ENCODE measurements at regions not wholly inside any gene's neighbourhood (a gene's known extent, or its start where the extent isn't known, plus 50 kb on each side); places are given as distances from the start of the nearest gene placed in this dataset.

GRCh38 chr1:87652176-87652575, 323.5 kb downstream of the LMO4 start:
- H3K36me3 ChIP-seq (ENCODE audit: control insufficient read depth in 5 of 5, insufficient read depth in 5 of 5, low read length in 5 of 5) = no peaks in the 10 kb centered on the region
- no peaks in the 10 kb centered on the region for H3K9me3 ChIP-seq (ENCODE audit: control insufficient read depth in 5 of 5, low read length in 5 of 5)
- no peak overlapping the region for H3K9ac ChIP-seq (ENCODE audit: low read length in 5 of 5)
- no peaks in the 10 kb centered on the region for H3K4me1 ChIP-seq (ENCODE audit: control insufficient read depth in 5 of 5, insufficient read depth in 5 of 5, low read length in 5 of 5)
- no peak overlapping the region for H3K4me3 ChIP-seq (ENCODE audit: low read depth in 1 of 5, low read length in 5 of 5)
- H3K27me3 ChIP-seq (ENCODE audit: control insufficient read depth in 5 of 5, insufficient read depth in 4 of 5, low read length in 5 of 5) = no peaks in the 10 kb centered on the region
- H3K27ac ChIP-seq (ENCODE audit: low read depth, low read length) = no peak overlapping the region

- Histone ChIP-seq H3K27ac (ENCODE audit: low read depth, low read length) (no peak overlapping the region), H3K27me3 (ENCODE audit: control insufficient read depth in 5 of 5, insufficient read depth in 4 of 5, low read length in 5 of 5) (no peaks in the 10 kb centered on the region), H3K4me1 (ENCODE audit: control insufficient read depth in 5 of 5, insufficient read depth in 5 of 5, low read length in 5 of 5) (no peaks in the 10 kb centered on the region), H3K36me3 (ENCODE audit: control insufficient read depth in 5 of 5, insufficient read depth in 5 of 5, low read length in 5 of 5) (no peaks in the 10 kb centered on the region), H3K9ac (ENCODE audit: low read length in 5 of 5) (no peak overlapping the region), H3K4me3 (ENCODE audit: low read depth in 1 of 5, low read length in 5 of 5) (no peak overlapping the region), H3K9me3 (ENCODE audit: control insufficient read depth in 5 of 5, low read length in 5 of 5) (peaks cover 4 to 7% (median 6%) of the 10 kb centered on the region in 5 donors)
Observed at GRCh38 chr1:87665151-87665550, 336.5 kb downstream of the LMO4 start.

- H3K36me3 ChIP-seq (ENCODE audit: control insufficient read depth in 5 of 5, insufficient read depth in 5 of 5, low read length in 5 of 5) = no peaks in the 10 kb centered on the region
- H3K9me3 ChIP-seq (ENCODE audit: control insufficient read depth in 5 of 5, low read length in 5 of 5) = no peaks in the 10 kb centered on the region
- no peak overlapping the region for H3K27ac ChIP-seq (ENCODE audit: low read depth, low read length)
- H3K9ac ChIP-seq (ENCODE audit: low read length in 5 of 5) = no peak overlapping the region
- no peaks in the 10 kb centered on the region for H3K4me1 ChIP-seq (ENCODE audit: control insufficient read depth in 5 of 5, insufficient read depth in 5 of 5, low read length in 5 of 5)
- H3K4me3 ChIP-seq (ENCODE audit: low read depth in 1 of 5, low read length in 5 of 5) = no peak overlapping the region
- H3K27me3 ChIP-seq (ENCODE audit: control insufficient read depth in 5 of 5, insufficient read depth in 4 of 5, low read length in 5 of 5) = no peaks in the 10 kb centered on the region
Observed at GRCh38 chr1:87666681-87667080, 338.0 kb downstream of the LMO4 start.

- H3K36me3 ChIP-seq (ENCODE audit: control insufficient read depth in 5 of 5, insufficient read depth in 5 of 5, low read length in 5 of 5) = no peaks in the 10 kb centered on the region
- H3K9ac ChIP-seq (ENCODE audit: low read length in 5 of 5) = no peak overlapping the region
- no peak overlapping the region for H3K27ac ChIP-seq (ENCODE audit: low read depth, low read length)
- H3K27me3 ChIP-seq (ENCODE audit: control insufficient read depth in 5 of 5, insufficient read depth in 4 of 5, low read length in 5 of 5) = no peaks in the 10 kb centered on the region
- no peak overlapping the region for H3K4me3 ChIP-seq (ENCODE audit: low read depth in 1 of 5, low read length in 5 of 5)
- no peaks in the 10 kb centered on the region for H3K9me3 ChIP-seq (ENCODE audit: control insufficient read depth in 5 of 5, low read length in 5 of 5)
- no peaks in the 10 kb centered on the region for H3K4me1 ChIP-seq (ENCODE audit: control insufficient read depth in 5 of 5, insufficient read depth in 5 of 5, low read length in 5 of 5)
Observed at GRCh38 chr1:87669674-87670073, 341.0 kb downstream of the LMO4 start.

- no peaks in the 10 kb centered on the region for H3K27me3 ChIP-seq (ENCODE audit: control insufficient read depth in 5 of 5, insufficient read depth in 4 of 5, low read length in 5 of 5)
- no peaks in the 10 kb centered on the region for H3K36me3 ChIP-seq (ENCODE audit: control insufficient read depth in 5 of 5, insufficient read depth in 5 of 5, low read length in 5 of 5)
- H3K4me3 ChIP-seq (ENCODE audit: low read depth in 1 of 5, low read length in 5 of 5) = no peak overlapping the region
- no peaks in the 10 kb centered on the region for H3K9me3 ChIP-seq (ENCODE audit: control insufficient read depth in 5 of 5, low read length in 5 of 5)
- no peak overlapping the region for H3K9ac ChIP-seq (ENCODE audit: low read length in 5 of 5)
- no peak overlapping the region for H3K27ac ChIP-seq (ENCODE audit: low read depth, low read length)
- H3K4me1 ChIP-seq (ENCODE audit: control insufficient read depth in 5 of 5, insufficient read depth in 5 of 5, low read length in 5 of 5) = no peaks in the 10 kb centered on the region
Observed at GRCh38 chr1:87673309-87673708, 344.6 kb downstream of the LMO4 start.

GRCh38 chr1:87673748-87674147, 345.1 kb downstream of the LMO4 start:
- no peaks in the 10 kb centered on the region for H3K27me3 ChIP-seq (ENCODE audit: control insufficient read depth in 5 of 5, insufficient read depth in 4 of 5, low read length in 5 of 5)
- H3K27ac ChIP-seq (ENCODE audit: low read depth, low read length) = no peak overlapping the region
- H3K9ac ChIP-seq (ENCODE audit: low read length in 5 of 5) = no peak overlapping the region
- no peaks in the 10 kb centered on the region for H3K36me3 ChIP-seq (ENCODE audit: control insufficient read depth in 5 of 5, insufficient read depth in 5 of 5, low read length in 5 of 5)
- no peaks in the 10 kb centered on the region for H3K9me3 ChIP-seq (ENCODE audit: control insufficient read depth in 5 of 5, low read length in 5 of 5)
- H3K4me3 ChIP-seq (ENCODE audit: low read depth in 1 of 5, low read length in 5 of 5) = no peak overlapping the region
- no peaks in the 10 kb centered on the region for H3K4me1 ChIP-seq (ENCODE audit: control insufficient read depth in 5 of 5, insufficient read depth in 5 of 5, low read length in 5 of 5)

GRCh38 chr1:87674791-87675190, 346.1 kb downstream of the LMO4 start:
- no peak overlapping the region for H3K4me3 ChIP-seq (ENCODE audit: low read depth in 1 of 5, low read length in 5 of 5)
- H3K27me3 ChIP-seq (ENCODE audit: control insufficient read depth in 5 of 5, insufficient read depth in 4 of 5, low read length in 5 of 5) = no peaks in the 10 kb centered on the region
- no peak overlapping the region for H3K27ac ChIP-seq (ENCODE audit: low read depth, low read length)
- H3K4me1 ChIP-seq (ENCODE audit: control insufficient read depth in 5 of 5, insufficient read depth in 5 of 5, low read length in 5 of 5) = no peaks in the 10 kb centered on the region
- H3K36me3 ChIP-seq (ENCODE audit: control insufficient read depth in 5 of 5, insufficient read depth in 5 of 5, low read length in 5 of 5) = no peaks in the 10 kb centered on the region
- H3K9ac ChIP-seq (ENCODE audit: low read length in 5 of 5) = no peak overlapping the region
- H3K9me3 ChIP-seq (ENCODE audit: control insufficient read depth in 5 of 5, low read length in 5 of 5) = no peaks in the 10 kb centered on the region

GRCh38 chr1:87678266-87678665, 349.6 kb downstream of the LMO4 start:
- no peaks in the 10 kb centered on the region for H3K36me3 ChIP-seq (ENCODE audit: control insufficient read depth in 5 of 5, insufficient read depth in 5 of 5, low read length in 5 of 5)
- no peaks in the 10 kb centered on the region for H3K9me3 ChIP-seq (ENCODE audit: control insufficient read depth in 5 of 5, low read length in 5 of 5)
- no peak overlapping the region for H3K27ac ChIP-seq (ENCODE audit: low read depth, low read length)
- no peaks in the 10 kb centered on the region for H3K27me3 ChIP-seq (ENCODE audit: control insufficient read depth in 5 of 5, insufficient read depth in 4 of 5, low read length in 5 of 5)
- H3K9ac ChIP-seq (ENCODE audit: low read length in 5 of 5) = no peak overlapping the region
- H3K4me1 ChIP-seq (ENCODE audit: control insufficient read depth in 5 of 5, insufficient read depth in 5 of 5, low read length in 5 of 5) = no peaks in the 10 kb centered on the region
- H3K4me3 ChIP-seq (ENCODE audit: low read depth in 1 of 5, low read length in 5 of 5) = no peak overlapping the region

GRCh38 chr1:87682565-87682964, 353.9 kb downstream of the LMO4 start:
- no peak overlapping the region for H3K9ac ChIP-seq (ENCODE audit: low read length in 5 of 5)
- peaks cover 0 to 12% (median 4%) of the 10 kb centered on the region in 5 donors for H3K4me1 ChIP-seq (ENCODE audit: control insufficient read depth in 5 of 5, insufficient read depth in 5 of 5, low read length in 5 of 5)
- H3K4me3 ChIP-seq (ENCODE audit: low read depth in 1 of 5, low read length in 5 of 5) = no peak overlapping the region
- no peaks in the 10 kb centered on the region for H3K36me3 ChIP-seq (ENCODE audit: control insufficient read depth in 5 of 5, insufficient read depth in 5 of 5, low read length in 5 of 5)
- H3K9me3 ChIP-seq (ENCODE audit: control insufficient read depth in 5 of 5, low read length in 5 of 5) = no peaks in the 10 kb centered on the region
- H3K27ac ChIP-seq (ENCODE audit: low read depth, low read length) = no peak overlapping the region
- H3K27me3 ChIP-seq (ENCODE audit: control insufficient read depth in 5 of 5, insufficient read depth in 4 of 5, low read length in 5 of 5) = no peaks in the 10 kb centered on the region

- H3K4me3 ChIP-seq (ENCODE audit: low read depth in 1 of 5, low read length in 5 of 5) = peak overlapping the region in 1 of 5 donors; percentile 74
- no peak overlapping the region for H3K27ac ChIP-seq (ENCODE audit: low read depth, low read length)
- H3K9me3 ChIP-seq (ENCODE audit: control insufficient read depth in 5 of 5, low read length in 5 of 5) = no peaks in the 10 kb centered on the region
- no peaks in the 10 kb centered on the region for H3K27me3 ChIP-seq (ENCODE audit: control insufficient read depth in 5 of 5, insufficient read depth in 4 of 5, low read length in 5 of 5)
- H3K36me3 ChIP-seq (ENCODE audit: control insufficient read depth in 5 of 5, insufficient read depth in 5 of 5, low read length in 5 of 5) = no peaks in the 10 kb centered on the region
- peaks cover 0 to 12% (median 4%) of the 10 kb centered on the region in 5 donors for H3K4me1 ChIP-seq (ENCODE audit: control insufficient read depth in 5 of 5, insufficient read depth in 5 of 5, low read length in 5 of 5)
- no peak overlapping the region for H3K9ac ChIP-seq (ENCODE audit: low read length in 5 of 5)
Observed at GRCh38 chr1:87683196-87683956, 354.7 kb downstream of the LMO4 start.

Data from subcutaneous abdominal adipose tissue (tissue), 5 donors.